HG03095 (cell line): ENCODE measurements at regions not wholly inside any gene's neighbourhood (a gene's known extent, or its start where the extent isn't known, plus 50 kb on each side); places are given as distances from the start of the nearest gene placed in this dataset.

Source experiments
- ATAC-seq: cut with Tn5 transposase; IDR thresholded peaks from one replicate; pipeline ENCODE4 v1.9.1; 2021; ENCODE audit warnings: moderate library complexity; ENCODE audit not compliant: unreplicated experiment

GRCh38 chr1:216926720-216927510, 203.7 kb upstream of the ESRRG start:
- no peak for ATAC-seq

DNA sequence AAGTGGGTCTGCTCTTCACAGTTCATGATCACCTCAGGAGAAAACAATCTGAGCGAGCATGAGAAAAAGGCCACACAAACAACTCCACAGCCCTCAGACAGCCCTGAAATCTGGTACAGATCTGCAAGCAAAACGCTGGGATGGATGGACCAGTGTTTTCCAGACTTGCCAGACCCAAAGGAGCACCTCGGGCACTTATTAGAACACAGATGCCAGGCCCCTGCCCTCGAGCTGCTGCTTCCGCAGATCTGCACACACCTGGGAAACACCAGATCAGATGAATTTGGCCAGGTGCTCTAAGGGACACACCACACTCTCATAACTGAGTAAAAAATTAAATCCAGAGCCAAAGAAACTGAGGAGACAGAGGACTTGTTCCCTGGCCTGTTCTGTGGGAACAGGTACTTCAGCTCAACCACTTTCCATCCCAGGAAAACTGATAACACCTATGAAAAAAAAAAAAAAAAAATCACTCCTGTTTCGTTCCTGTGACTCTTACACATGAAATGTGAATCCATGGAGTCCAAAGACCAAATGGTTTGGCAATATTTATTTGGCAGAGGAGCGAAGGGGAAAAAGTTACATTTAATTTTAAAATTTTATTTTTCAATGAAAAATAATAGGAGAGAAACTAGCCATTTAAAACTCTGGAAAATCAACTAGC, 202.9 kb upstream of the ESRRG start:
- no peak for ATAC-seq

GRCh38 chr1:216924732-216925131, 201.5 kb upstream of the ESRRG start:
- ATAC-seq = no peak

DNA sequence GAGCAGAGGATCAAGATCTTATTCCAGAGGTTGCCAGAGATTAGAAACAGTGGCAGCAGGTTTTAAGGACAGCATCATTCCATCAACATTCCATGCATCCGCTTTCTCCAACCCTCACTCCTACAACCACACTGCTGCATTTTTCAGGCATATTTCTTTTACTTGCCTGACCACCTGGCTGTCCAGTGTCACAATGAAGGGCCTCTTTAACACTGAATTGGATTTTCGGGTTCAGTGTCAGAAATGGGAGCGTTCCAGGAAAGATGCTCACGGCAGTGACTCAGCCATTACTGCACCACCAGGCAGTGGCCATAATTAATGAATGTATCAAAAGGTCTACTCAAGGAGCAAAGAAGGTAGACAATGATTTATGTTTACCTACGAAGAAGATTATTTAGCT, 200.4 kb upstream of the ESRRG start:
- no peak for ATAC-seq

DNA sequence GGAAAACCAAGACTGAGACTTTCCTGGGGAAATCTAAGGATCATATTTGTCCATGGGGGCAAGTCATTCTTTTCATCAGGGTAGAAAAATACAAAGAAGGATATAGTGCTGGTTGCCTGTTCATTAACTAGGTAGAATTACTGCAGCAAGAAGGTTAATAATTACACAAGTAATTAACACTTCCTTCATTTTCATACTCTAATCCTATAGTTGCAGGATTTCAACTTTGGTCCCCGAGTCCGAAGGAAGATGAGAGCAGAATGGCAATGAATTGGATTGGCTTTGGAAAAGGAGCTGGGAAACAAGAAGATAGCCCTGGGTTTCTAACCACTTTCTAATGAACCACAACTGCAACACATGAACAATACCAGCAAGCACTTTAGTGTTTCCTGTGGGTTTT, 199.2 kb upstream of the ESRRG start:
- no peak for ATAC-seq

DNA sequence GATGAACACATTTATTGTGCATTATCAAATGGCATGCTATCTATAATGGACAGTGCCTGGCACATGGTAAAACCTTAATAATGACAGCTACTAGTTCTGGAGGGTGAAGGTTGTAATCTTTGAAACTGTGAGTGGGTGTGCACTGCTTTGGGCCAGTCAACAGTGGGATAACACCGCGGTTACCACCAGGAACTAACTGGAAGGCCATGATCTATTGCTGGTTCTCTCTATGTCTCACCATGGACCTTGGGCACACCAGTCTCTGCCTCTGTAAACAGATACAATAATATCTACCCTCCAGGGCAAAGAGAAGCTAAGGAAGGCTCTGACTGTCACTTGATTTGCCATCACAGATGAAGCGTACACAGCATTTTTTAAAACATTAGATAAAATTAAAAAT, 198.6 kb upstream of the ESRRG start:
- ATAC-seq = no peak

DNA sequence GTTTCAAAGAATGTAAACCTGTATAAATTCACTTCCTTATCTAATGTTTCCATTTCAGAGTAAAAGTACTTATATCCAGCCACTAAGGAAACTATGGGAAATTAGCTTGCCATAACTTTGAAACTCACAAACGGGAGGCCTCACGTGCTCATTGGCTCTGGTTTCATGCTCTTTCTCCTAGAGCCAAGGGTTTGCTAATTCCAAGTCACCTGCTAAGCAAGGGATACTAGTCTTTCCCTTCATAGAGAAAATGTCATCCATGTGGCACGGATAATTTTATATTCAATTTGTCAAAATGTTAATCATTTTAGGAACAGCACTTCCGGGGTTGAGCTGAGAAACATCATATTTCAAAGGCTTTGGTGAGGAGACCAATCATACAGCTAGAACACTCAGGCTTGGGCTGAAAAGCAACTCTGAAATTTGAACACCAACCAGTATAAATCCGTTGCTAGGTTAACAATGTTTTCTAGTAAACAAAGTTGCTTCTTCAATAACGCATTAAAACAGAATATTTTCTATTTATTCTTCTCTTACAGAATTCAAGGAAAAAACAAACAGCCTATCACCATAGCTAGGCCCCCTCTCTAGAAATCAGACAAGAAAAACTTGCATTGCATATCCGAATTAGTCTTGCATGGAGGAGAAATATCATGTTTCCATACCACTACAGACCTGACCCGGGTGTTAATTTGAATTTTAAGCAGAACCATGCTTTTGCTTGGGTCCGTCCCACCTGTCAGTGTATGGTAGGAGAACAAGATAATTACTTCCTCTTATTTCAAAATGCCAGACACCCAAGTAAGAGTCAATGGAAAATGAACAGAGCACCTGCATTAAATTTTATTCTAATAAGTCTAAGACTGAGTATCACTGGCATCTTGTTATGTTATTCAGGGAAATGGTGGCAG, 196.1 kb upstream of the ESRRG start:
- no peak for ATAC-seq

DNA sequence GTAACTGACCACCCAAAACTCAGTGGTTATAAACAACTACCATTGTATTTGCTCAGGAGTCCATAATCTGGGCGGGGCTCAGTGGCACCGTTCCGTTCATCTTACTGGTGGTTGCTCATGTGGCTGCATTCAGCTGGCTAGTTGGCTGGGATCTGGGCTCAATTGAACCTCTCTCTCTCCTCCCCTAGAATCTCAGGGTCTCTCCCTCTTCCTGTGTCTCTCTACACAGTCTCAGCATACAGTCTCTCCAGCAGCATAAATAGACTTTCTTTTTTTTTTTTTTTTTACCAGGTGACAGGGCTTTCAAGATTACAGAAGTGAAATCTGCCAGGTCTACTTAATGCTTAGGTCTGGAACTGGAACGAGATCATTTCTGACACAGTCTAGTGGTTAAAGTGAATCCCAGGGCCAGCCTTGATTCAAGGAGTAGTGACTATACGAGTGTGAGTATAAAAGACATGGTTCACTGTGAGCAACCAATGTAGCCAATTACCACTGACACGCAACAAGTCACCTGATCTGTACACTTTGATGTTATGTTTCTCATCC, 193.7 kb upstream of the ESRRG start:
- ATAC-seq = no peak

GRCh38 chr1:216914974-216915373, 191.7 kb upstream of the ESRRG start:
- no peak for ATAC-seq

- ATAC-seq = no peak
These were observed 190.7 kb upstream of the ESRRG start for GRCh38 chr1:216913976-216914375.

DNA sequence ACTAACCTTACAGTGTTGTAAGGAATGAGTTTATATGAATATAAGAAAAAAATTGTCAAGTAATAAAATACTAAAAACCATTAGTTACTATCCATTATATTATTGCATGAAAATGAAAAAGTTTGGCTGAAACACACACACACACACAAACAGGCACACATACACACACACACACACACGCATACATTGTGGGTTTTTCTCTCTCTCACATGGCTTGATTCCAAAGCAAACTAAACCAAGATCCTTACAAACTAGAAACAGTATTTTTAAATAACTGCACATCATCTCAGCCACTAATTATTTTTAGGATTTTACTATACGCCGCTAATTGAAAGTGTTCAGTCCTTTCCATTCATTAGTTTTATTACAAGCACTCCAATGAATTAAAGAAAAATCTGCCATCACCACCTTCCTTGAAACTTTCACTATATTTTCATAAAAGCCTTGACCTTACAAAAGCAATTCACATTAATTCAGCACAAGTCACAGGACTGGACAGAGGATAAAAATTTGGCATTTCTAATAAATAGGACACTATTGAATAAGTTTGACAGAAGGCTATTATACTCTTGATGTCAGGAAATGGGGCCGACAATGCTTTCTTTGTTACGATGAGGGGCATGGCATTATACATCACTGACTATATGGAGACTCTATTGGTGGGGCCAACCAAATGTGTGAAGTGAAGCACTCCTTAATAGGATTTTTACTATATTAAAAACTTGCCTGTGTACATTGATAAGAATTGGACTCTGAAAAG, 187.0 kb upstream of the ESRRG start:
- ATAC-seq = no peak

GRCh38 chr1:216908126-216908525, 184.9 kb upstream of the ESRRG start:
- no peak for ATAC-seq

GRCh38 chr1:216907100-216907499, 183.9 kb upstream of the ESRRG start:
- ATAC-seq = no peak

- no peak for ATAC-seq
These were observed 182.6 kb upstream of the ESRRG start for GRCh38 chr1:216905781-216906180.

GRCh38 chr1:216905137-216905536, 181.9 kb upstream of the ESRRG start:
- no peak for ATAC-seq

- ATAC-seq = no peak
These were observed 181.2 kb upstream of the ESRRG start for GRCh38 chr1:216904471-216904870.

- ATAC-seq = no peak
These were observed 180.1 kb upstream of the ESRRG start for GRCh38 chr1:216903382-216903740.

DNA sequence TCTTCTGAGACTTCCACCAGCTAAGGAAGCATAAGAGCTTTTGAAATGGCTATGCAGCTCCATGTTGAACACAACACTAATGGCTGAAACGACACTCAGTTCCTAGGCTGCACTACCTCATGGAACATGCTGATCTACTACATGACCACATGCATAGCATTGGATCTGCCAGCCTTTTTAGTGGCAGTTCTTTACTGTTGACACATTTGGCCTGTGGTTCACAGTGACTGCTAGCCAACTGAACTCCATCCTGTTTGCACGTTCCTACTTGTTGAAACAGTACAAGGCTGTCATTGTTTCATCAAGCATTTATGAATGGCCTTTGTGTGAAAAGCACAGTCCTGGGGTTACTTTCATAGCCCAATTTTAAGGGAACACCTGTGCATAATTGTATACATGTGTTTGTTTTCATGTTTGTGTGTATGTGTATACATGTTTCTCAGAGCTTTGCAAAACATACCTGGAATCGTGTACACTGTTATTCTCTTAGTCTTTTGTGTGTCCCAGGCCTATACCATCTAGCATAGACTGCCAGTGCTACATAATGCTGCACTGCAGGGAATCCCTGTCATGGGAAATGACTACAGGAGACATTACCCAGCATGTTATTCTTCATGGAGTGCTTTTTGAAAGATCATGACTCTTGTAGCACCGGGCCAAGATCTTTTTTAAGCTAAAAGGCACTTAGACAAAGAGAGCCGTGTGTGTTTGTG, 179.6 kb upstream of the ESRRG start:
- no peak for ATAC-seq

DNA sequence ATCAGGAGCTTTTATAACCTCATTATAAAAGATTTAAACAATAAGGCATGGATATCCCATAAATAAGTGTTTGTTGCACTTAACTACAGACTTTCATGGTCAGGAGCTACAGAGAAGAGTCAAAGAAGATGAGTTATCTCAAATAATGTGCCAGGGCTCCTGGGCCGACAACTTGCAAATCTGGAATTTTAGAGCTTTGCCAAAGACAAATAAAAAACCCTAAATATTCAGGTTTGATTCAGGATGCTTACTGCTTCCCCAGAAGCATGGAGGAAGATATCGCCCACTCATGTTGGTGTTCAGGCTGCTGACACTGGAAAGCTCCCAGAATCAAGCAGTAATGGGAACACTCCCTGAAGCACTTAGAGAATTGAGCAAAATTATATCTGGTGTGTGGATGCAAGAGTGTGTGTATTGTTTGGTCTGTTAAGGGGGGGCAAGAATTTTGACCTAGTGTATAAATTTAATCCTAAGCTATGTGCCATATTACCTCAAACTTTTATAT, 176.9 kb upstream of the ESRRG start:
- no peak for ATAC-seq

- no peak for ATAC-seq
These were observed 175.6 kb upstream of the ESRRG start for GRCh38 chr1:216898801-216899200.
